GM23338 (cell line): ENCODE measurements at regions not wholly inside any gene's neighbourhood (a gene's known extent, or its start where the extent isn't known, plus 50 kb on each side); places are given as distances from the start of the nearest gene placed in this dataset.

ENCODE experiments used
- CTCF ChIP-seq, 2 experiments: fragments of 200-600 bp in 1 of 2; sonication (generic) in 1 of 2; conservative IDR thresholded peaks; 2 replicates each; pipeline versions ENCODE4 v1.5.1 to v1.6.1; 2016 to 2017; ENCODE audit warnings: antibody characterized with exemption in 2 of 2, low read depth in 2 of 2, mild to moderate bottlenecking in 2 of 2, moderate library complexity in 1 of 2
- EZH2 ChIP-seq: fragments of 200-600 bp; sonication (generic); IDR thresholded peaks from one replicate; pipeline ENCODE4 v1.8.0; 2017; ENCODE audit warnings: antibody characterized with exemption, mild to moderate bottlenecking, low read depth; ENCODE audit not compliant: unreplicated experiment
- EZH2phosphoT487 ChIP-seq: fragments of 200-600 bp; sonication (generic); IDR thresholded peaks from one replicate; pipeline ENCODE4 v1.8.1; 2018; ENCODE audit warnings: antibody characterized with exemption; ENCODE audit not compliant: unreplicated experiment
- JUNB ChIP-seq: IDR thresholded peaks from one replicate; pipeline ENCODE4 v1.6.1; 2016; ENCODE audit warnings: antibody characterized with exemption; ENCODE audit not compliant: unreplicated experiment
- POLR2AphosphoS5 ChIP-seq: IDR thresholded peaks from 2 replicates; pipeline ENCODE4 v1.6.1; 2016; ENCODE audit warnings: antibody characterized with exemption, low read depth
- ZNF114 ChIP-seq: fragments of 250-450 bp; sonication (Bioruptor Pico); IDR thresholded peaks from 2 replicates; pipeline ENCODE4 v1.5.0; 2020; ENCODE audit warnings: mild to moderate bottlenecking, moderate library complexity

- TF ChIP-seq POLR2AphosphoS5 (no peak), CTCF (conservative IDR thresholded peaks at IDR 0.05; ENCODE audit: low read depth in 2 of 2) (no peak), ZNF114 (CRISPR knock-in tag) (no peak), EZH2 (no peak), EZH2phosphoT487 (no peak), JUNB (no peak)
Measured at GRCh38 chr20:16942756-16943155, 194.6 kb downstream of the OTOR start.
